HCT116 (cell line): ENCODE measurements at regions not wholly inside any gene's neighbourhood (a gene's known extent, or its start where the extent isn't known, plus 50 kb on each side); places are given as distances from the start of the nearest gene placed in this dataset.
"Not testable (repeated sequence)": the region's sequence is repeated elsewhere in the genome, so short reads cannot be mapped to it uniquely, and the experiment has no call there.

Experiments used
- ATAC-seq: fragments of 200-7000 bp; cut with Tn5 transposase; 2 replicates; pipeline ENCODE4 v1.9.1; 2020; ENCODE audit warnings: mild to moderate bottlenecking, moderate library complexity
- BruUV-seq: library from RNA; stranded (reverse); fragments of 400-500 nt; replicated peaks from 2 replicates; lab custom pipeline; 2021; lab: Mats Ljungman, UMichigan
- CTCF ChIA-PET: fragments of 300-600 bp; sonication (Branson Sonifier 250); formaldehyde crosslinking; loops from one replicate; lab custom pipeline; 2021; ENCODE audit warnings: antibody characterized with exemption; lab: Charles Lee
- POLR2A ChIA-PET: fragments of 300-600, 350-600 bp; sonication (Branson Sonifier 250); formaldehyde crosslinking; loops from one replicate; lab custom pipeline; 2021; ENCODE audit warnings: antibody characterized with exemption; lab: Charles Lee
- RAD21 ChIA-PET, 2 experiments: fragments of 300-600 bp; sonication (Branson Sonifier 250); formaldehyde crosslinking; loops; one replicate each; lab custom pipeline; 2023; ENCODE audit warnings: low total read pairs in 2 of 2; ENCODE audit not compliant: uncharacterized antibody in 2 of 2, unreplicated experiment in 2 of 2, low non-redundant PET in 1 of 2; lab: Charles Lee
- DNase-seq: peaks from one replicate; pipeline ENCODE4 v3.0.0-alpha.2; 2010; ENCODE audit warnings: low read depth, low spot score
- H2AFZ ChIP-seq: fragments of 200-600 bp; shearing (Covaris generic), sonication (generic); 2 replicates; pipeline ENCODE4 v1.6.1; 2017; ENCODE audit warnings: low read depth, mixed run types, mixed read lengths, antibody characterized with exemption, low read length; ENCODE audit not compliant: poor library complexity, severe bottlenecking
- H3K27ac ChIP-seq: 2 replicates; pipeline ENCODE4 v1.5.1; 2012; ENCODE audit warnings: low read depth, low read length
- H3K27me3 ChIP-seq: fragments of 200-600 bp; sonication (generic); 2 replicates; pipeline ENCODE4 v1.6.1; 2016; ENCODE audit warnings: mixed run types, low read length, mixed read lengths; ENCODE audit not compliant: insufficient read depth
- H3K36me3 ChIP-seq, 2 experiments: fragments of 200-500 bp in 1 of 2; fragments of 200-600 bp in 1 of 2; sonication (Bioruptor generic) in 1 of 2; sonication (generic) in 1 of 2; 2 replicates each; pipeline versions ENCODE4 v1.5.1 to v1.6.1; 2014 to 2016; ENCODE audit warnings: low read length in 2 of 2, inconsistent platforms in 1 of 2, mixed read lengths in 1 of 2, mixed run types in 1 of 2; ENCODE audit not compliant: insufficient read depth in 2 of 2, control insufficient read depth in 1 of 2
- H3K4me1 ChIP-seq, 2 experiments: fragments of 200-600 bp in 1 of 2; sonication (generic) in 1 of 2; 2 replicates each; pipeline versions ENCODE4 v1.5.1 to v1.6.1; 2012 to 2017; ENCODE audit warnings: low read length in 2 of 2, inconsistent platforms in 1 of 2, mild to moderate bottlenecking in 1 of 2, mixed read lengths in 1 of 2, mixed run types in 1 of 2, moderate library complexity in 1 of 2; ENCODE audit not compliant: insufficient read depth in 2 of 2, control insufficient read depth in 1 of 2
- H3K4me2 ChIP-seq: fragments of 200-600 bp; sonication (generic); 2 replicates; pipeline ENCODE4 v1.6.1; 2017; ENCODE audit warnings: mixed run types, low read length, mixed read lengths
- H3K4me3 ChIP-seq, 2 experiments: fragments of 200-600 bp in 1 of 2; sonication (generic) in 1 of 2; replicated peaks in 1 of 2; 2 replicates each; pipeline ENCODE4 v1.5.1; 2011 to 2016; ENCODE audit warnings: low read length in 2 of 2, control low read depth in 1 of 2, low read depth in 1 of 2, mild to moderate bottlenecking in 1 of 2, mixed read lengths in 1 of 2, mixed run types in 1 of 2
- H3K79me2 ChIP-seq: fragments of 200-600 bp; sonication (generic); 2 replicates; pipeline ENCODE4 v1.6.1; 2017; ENCODE audit warnings: mild to moderate bottlenecking, mixed run types, low read length, moderate library complexity, mixed read lengths; ENCODE audit not compliant: insufficient read depth
- H3K9ac ChIP-seq: fragments of 200-600 bp; sonication (generic); 2 replicates; pipeline ENCODE4 v1.6.1; 2016; ENCODE audit warnings: low read length, mixed read lengths
- H3K9me2 ChIP-seq: fragments of 200-600 bp; sonication (generic), shearing (Covaris generic); 2 replicates; pipeline ENCODE4 v1.6.1; 2017; ENCODE audit warnings: mixed run types, mild to moderate bottlenecking, moderate library complexity; ENCODE audit not compliant: insufficient read depth
- H3K9me3 ChIP-seq, 2 experiments: fragments of 200-500 bp in 1 of 2; fragments of 200-600 bp in 1 of 2; sonication (Bioruptor generic) in 1 of 2; sonication (generic) in 1 of 2; 2 replicates each; pipeline ENCODE4 v1.6.1; 2014 to 2017; ENCODE audit warnings: low read length in 2 of 2, mixed read lengths in 2 of 2, inconsistent platforms in 1 of 2, low read depth in 1 of 2, mild to moderate bottlenecking in 1 of 2, mixed run types in 1 of 2, moderate library complexity in 1 of 2; ENCODE audit not compliant: control insufficient read depth in 1 of 2, insufficient read depth in 1 of 2
- H4K20me1 ChIP-seq: fragments of 200-600 bp; sonication (generic), shearing (Covaris generic); 2 replicates; pipeline ENCODE4 v1.6.1; 2017; ENCODE audit warnings: mixed run types, mild to moderate bottlenecking, moderate library complexity; ENCODE audit not compliant: insufficient read depth
- CEBPB ChIP-seq: IDR thresholded peaks from 2 replicates; pipeline ENCODE4 v1.6.1; 2012; ENCODE audit warnings: low read depth
- EGR1 ChIP-seq: IDR thresholded peaks from 2 replicates; pipeline ENCODE4 v1.6.1; 2012; ENCODE audit warnings: low read depth
- EZH2 ChIP-seq: fragments of 200-600 bp; sonication (generic); IDR thresholded peaks from 2 replicates; pipeline ENCODE4 v1.6.1; 2017; ENCODE audit warnings: antibody characterized with exemption, mixed run types
- FOSL1 ChIP-seq: IDR thresholded peaks from 2 replicates; pipeline ENCODE4 v1.6.1; 2012; ENCODE audit warnings: low read depth
- JUND ChIP-seq: IDR thresholded peaks from 2 replicates; pipeline ENCODE4 v1.6.1; 2012
- RAD21 ChIP-seq: IDR thresholded peaks from 2 replicates; pipeline ENCODE4 v1.6.1; 2012; ENCODE audit warnings: low read depth, mild to moderate bottlenecking
- SIN3A ChIP-seq: IDR thresholded peaks from 2 replicates; pipeline ENCODE4 v1.6.1; 2012; ENCODE audit warnings: low read depth
- SRF ChIP-seq: IDR thresholded peaks from 2 replicates; pipeline ENCODE4 v1.6.1; 2012; ENCODE audit warnings: low read depth
- TCF7L2 ChIP-seq: IDR thresholded peaks from 2 replicates; pipeline ENCODE4 v1.7.0; 2011; ENCODE audit warnings: borderline replicate concordance, inconsistent platforms; ENCODE audit not compliant: insufficient read depth, insufficient read length; ENCODE audit errors: extremely low read depth
- intact Hi-C: fragments of 100-400 bp; cut with micrococcal nuclease; formaldehyde crosslinking; loops from 2 replicates; pipeline ENCODE4 v1.10.0; 2022
- TF ChIP-seq, protein P1 (sequence below): IDR thresholded peaks from 2 replicates; pipeline ENCODE4 v1.6.1; 2011; ENCODE audit warnings: mild to moderate bottlenecking, low read length, moderate library complexity; ENCODE audit not compliant: insufficient replicate concordance; ENCODE audit errors: extremely low read depth
- TF ChIP-seq, protein P2 (sequence below): IDR thresholded peaks from 2 replicates; pipeline ENCODE4 v1.6.1; 2012
- TF ChIP-seq, protein P3 (sequence below), 3 experiments: fragments of 200-600 bp in 1 of 3; sonication (generic) in 1 of 3; IDR thresholded peaks in 2 of 3; conservative IDR thresholded peaks in 1 of 3; 2 replicates each; pipeline ENCODE4 v1.5.1; 2012 to 2017; ENCODE audit warnings: low read depth in 2 of 3, low read length in 2 of 3, antibody characterized with exemption in 1 of 3, borderline replicate concordance in 1 of 3, control low read depth in 1 of 3, mild to moderate bottlenecking in 1 of 3, mixed read lengths in 1 of 3, mixed run types in 1 of 3, moderate library complexity in 1 of 3; ENCODE audit not compliant: insufficient read depth in 1 of 3

DNA sequence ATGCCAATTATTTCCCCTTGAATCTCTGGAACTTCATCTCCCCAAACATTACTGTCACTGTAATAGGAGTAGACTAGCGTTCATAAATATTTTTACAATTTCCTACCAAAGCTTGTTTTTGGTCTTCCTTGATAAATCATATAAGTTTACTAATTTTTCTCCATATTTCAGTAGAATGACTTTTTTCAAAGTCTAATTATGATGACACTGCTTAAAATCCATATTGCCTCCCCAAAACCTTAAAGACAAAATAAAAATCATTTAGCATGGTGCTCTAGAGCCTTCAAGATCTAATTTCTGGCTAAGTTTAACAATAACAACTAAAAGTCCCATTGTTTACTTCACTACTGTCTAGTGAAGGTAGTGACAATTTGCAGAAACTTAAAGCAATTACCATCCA is 474.2 kb upstream of the CHRM3 start (continued):
- TF ChIP-seq, protein P1, sequence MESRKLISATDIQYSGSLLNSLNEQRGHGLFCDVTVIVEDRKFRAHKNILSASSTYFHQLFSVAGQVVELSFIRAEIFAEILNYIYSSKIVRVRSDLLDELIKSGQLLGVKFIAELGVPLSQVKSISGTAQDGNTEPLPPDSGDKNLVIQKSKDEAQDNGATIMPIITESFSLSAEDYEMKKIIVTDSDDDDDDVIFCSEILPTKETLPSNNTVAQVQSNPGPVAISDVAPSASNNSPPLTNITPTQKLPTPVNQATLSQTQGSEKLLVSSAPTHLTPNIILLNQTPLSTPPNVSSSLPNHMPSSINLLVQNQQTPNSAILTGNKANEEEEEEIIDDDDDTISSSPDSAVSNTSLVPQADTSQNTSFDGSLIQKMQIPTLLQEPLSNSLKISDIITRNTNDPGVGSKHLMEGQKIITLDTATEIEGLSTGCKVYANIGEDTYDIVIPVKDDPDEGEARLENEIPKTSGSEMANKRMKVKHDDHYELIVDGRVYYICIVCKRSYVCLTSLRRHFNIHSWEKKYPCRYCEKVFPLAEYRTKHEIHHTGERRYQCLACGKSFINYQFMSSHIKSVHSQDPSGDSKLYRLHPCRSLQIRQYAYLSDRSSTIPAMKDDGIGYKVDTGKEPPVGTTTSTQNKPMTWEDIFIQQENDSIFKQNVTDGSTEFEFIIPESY, result no peak
- no peak for TF ChIP-seq RAD21
- TF ChIP-seq JUND, result no peak

DNA sequence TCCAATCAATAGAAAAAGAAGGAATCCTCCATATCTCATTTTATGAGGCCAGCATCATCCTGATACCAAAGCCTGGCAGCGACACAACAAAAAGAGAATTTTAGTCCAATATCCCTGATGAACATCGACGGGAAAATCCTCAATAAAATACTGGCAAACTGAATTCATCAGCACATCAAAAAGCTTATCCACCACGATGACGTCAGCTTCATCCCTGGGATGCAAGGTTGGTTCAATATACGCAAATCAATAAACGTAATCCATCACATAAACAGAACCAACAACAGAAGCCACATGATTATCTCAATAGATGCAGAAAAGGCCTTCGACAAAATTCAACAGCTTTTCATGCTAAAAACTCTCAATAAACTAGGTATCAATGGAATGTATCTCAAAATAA is 483.6 kb upstream of the CHRM3 start:
- H3K36me3 ChIP-seq, H4K20me1 ChIP-seq, DNase-seq, H3K4me1 ChIP-seq, H3K9me3 ChIP-seq, CTCF ChIA-PET, POLR2A ChIA-PET, BruUV-seq, H3K27me3 ChIP-seq, H3K4me2 ChIP-seq, H2AFZ ChIP-seq, H3K9me2 ChIP-seq, ATAC-seq, intact Hi-C loops, H3K27ac ChIP-seq, H3K79me2 ChIP-seq, RAD21 ChIA-PET, H3K4me3 ChIP-seq, H3K9ac ChIP-seq: not testable (repeated sequence)

DNA sequence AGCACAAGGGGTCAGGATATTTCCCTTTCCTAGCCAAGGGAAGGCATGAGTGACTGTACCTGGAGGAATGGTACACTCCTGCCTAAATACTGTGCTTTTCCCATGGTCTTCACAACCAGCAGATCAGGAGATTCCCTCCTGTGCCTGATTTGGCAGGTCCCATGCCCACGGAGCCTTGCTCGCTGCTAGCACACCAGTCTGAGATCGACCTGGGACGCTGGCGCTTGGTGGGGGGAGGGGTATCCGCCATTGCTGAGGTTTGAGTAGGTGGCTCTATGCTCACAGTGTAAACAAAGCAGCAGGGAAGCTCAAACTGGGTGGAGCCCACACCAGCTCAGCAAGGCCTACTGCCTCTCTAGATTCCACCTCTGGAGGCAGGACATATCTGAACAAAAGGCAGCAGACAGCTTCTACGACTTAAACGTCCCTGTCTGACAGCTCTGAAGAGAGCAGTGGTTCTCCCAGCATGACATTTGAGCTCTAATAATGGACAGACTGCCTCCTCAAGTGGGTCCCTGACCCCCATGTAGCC is 486.0 kb upstream of the CHRM3 start:
- H3K36me3 ChIP-seq, result no peaks in the 10 kb centered on the region
- H3K9me2 ChIP-seq, result no peaks in the 10 kb centered on the region
- H3K27ac ChIP-seq, result no peak overlapping the region
- peaks cover 14 to 15% of the 10 kb centered on the region in 2 experiments; a peak in 3 of 4 replicates for H3K9me3 ChIP-seq
- ChIA-PET POLR2A (no interaction called here), CTCF (no interaction called here), RAD21 (no interaction called here)
- ATAC-seq (no peak), DNase-seq (no peak)
- no TSS peak for BruUV-seq
- no peaks in the 10 kb centered on the region for H3K79me2 ChIP-seq
- intact Hi-C loops, result no loop called here
- H3K9ac ChIP-seq, result no peak overlapping the region
- no peaks in the 10 kb centered on the region for H3K27me3 ChIP-seq
- no peak overlapping the region for H2AFZ ChIP-seq
- H3K4me2 ChIP-seq, result no peak overlapping the region
- H3K4me1 ChIP-seq, result no peaks in the 10 kb centered on the region
- H4K20me1 ChIP-seq, result no peaks in the 10 kb centered on the region
- no peak overlapping the region for H3K4me3 ChIP-seq
- TF ChIP-seq CEBPB (no peak), EGR1 (no peak), RAD21 (no peak), TCF7L2 (no peak), SIN3A (no peak), FOSL1 (no peak), JUND (no peak), SRF (no peak), EZH2 (no peak)
- TF ChIP-seq, protein P1, result no peak
- TF ChIP-seq, protein P2, sequence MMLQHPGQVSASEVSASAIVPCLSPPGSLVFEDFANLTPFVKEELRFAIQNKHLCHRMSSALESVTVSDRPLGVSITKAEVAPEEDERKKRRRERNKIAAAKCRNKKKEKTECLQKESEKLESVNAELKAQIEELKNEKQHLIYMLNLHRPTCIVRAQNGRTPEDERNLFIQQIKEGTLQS, result no peak
- TF ChIP-seq, protein P3, sequence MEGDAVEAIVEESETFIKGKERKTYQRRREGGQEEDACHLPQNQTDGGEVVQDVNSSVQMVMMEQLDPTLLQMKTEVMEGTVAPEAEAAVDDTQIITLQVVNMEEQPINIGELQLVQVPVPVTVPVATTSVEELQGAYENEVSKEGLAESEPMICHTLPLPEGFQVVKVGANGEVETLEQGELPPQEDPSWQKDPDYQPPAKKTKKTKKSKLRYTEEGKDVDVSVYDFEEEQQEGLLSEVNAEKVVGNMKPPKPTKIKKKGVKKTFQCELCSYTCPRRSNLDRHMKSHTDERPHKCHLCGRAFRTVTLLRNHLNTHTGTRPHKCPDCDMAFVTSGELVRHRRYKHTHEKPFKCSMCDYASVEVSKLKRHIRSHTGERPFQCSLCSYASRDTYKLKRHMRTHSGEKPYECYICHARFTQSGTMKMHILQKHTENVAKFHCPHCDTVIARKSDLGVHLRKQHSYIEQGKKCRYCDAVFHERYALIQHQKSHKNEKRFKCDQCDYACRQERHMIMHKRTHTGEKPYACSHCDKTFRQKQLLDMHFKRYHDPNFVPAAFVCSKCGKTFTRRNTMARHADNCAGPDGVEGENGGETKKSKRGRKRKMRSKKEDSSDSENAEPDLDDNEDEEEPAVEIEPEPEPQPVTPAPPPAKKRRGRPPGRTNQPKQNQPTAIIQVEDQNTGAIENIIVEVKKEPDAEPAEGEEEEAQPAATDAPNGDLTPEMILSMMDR (IDR thresholded peaks at IDR 0.05 in 2 of 3, conservative IDR thresholded peaks at IDR 0.05 in 1 of 3; ENCODE audit: borderline replicate concordance in 1 of 3, insufficient read depth in 1 of 3, low read depth in 2 of 3, low read length in 2 of 3), result no peak
